HepG2 (cell line): ENCODE measurements at regions not wholly inside any gene's neighbourhood (a gene's known extent, or its start where the extent isn't known, plus 50 kb on each side); places are given as distances from the start of the nearest gene placed in this dataset.

ENCODE experiments used
- ATAC-seq: fragments of 200-7000 bp; cut with Tn5 transposase; 3 replicates; pipeline ENCODE4 v1.9.1; 2020; ENCODE audit warnings: mild to moderate bottlenecking, moderate library complexity
- BruUV-seq: library from RNA; stranded (reverse); fragments of 400-500 nt; replicated peaks from 2 replicates; lab custom pipeline; 2021; lab: Mats Ljungman, UMichigan
- CTCF ChIA-PET: fragments of 300-600 bp; formaldehyde crosslinking; extraction: SDS; loops from one replicate; lab custom pipeline; 2021; ENCODE audit warnings: low total read pairs, inconsistent platforms, low intra/inter-chr PET ratio; lab: Yijun Ruan, JAX
- POLR2A ChIA-PET: fragments of 350-600 bp; sonication (Branson Sonifier 250); formaldehyde crosslinking; loops from one replicate; lab custom pipeline; 2020; ENCODE audit warnings: antibody characterized with exemption, inconsistent platforms; lab: Yijun Ruan, JAX
- DNase-seq: peaks from one replicate; pipeline ENCODE4 v3.0.0-alpha.2; 2015; ENCODE audit warnings: low spot score
- FAIRE-seq: peaks from 3 replicates; lab custom pipeline; 2011; peaks lifted over from hg19 to GRCh38; lab: Jason Lieb, UNC
- H2AFZ ChIP-seq: one replicate; pipeline ENCODE4 v1.6.1; 2011; ENCODE audit warnings: low read length, inconsistent platforms
- H3K27ac ChIP-seq: fragments of 300-600 bp; 3 replicates; pipeline ENCODE4 v1.8.0; 2011; ENCODE audit warnings: mixed run types, mild to moderate bottlenecking, mixed read lengths, low read length, inconsistent platforms; ENCODE audit not compliant: insufficient read depth; ENCODE audit errors: extremely low read length
- H3K27me3 ChIP-seq, 2 experiments: fragments of 200-600 bp in 1 of 2; 2 replicates in 1 of 2; 3 replicates in 1 of 2; pipeline versions ENCODE4 v1.6.0 to v1.8.0; 2011; ENCODE audit warnings: low read length in 2 of 2, mild to moderate bottlenecking in 2 of 2, moderate library complexity in 2 of 2, inconsistent platforms in 1 of 2; ENCODE audit not compliant: insufficient read depth in 2 of 2, control insufficient read depth in 1 of 2
- H3K36me3 ChIP-seq, 2 experiments: fragments of 200-600 bp in 1 of 2; replicated peaks in 1 of 2; 2 replicates in 1 of 2; 3 replicates in 1 of 2; pipeline versions ENCODE4 v1.5.1 to v1.8.0; 2011; ENCODE audit warnings: low read length in 2 of 2, inconsistent platforms in 1 of 2; ENCODE audit not compliant: insufficient read depth in 2 of 2, control insufficient read depth in 1 of 2
- H3K4me1 ChIP-seq: 2 replicates; pipeline ENCODE4 v1.5.1; 2012; ENCODE audit warnings: low read length, inconsistent platforms; ENCODE audit not compliant: insufficient read depth
- H3K4me2 ChIP-seq: 2 replicates; pipeline ENCODE4 v1.6.0; 2011; ENCODE audit warnings: low read depth, low read length, inconsistent platforms
- H3K4me3 ChIP-seq, 3 experiments: fragments of 200-600 bp in 1 of 3; sonication (generic), shearing (Covaris generic) in 1 of 3; replicated peaks in 1 of 3; 2 replicates each; pipeline ENCODE4 v1.5.1; 2011 to 2016; ENCODE audit warnings: low read length in 3 of 3, inconsistent platforms in 2 of 3, low read depth in 2 of 3, mild to moderate bottlenecking in 2 of 3, control low read depth in 1 of 3, mixed read lengths in 1 of 3; ENCODE audit not compliant: insufficient read depth in 1 of 3
- H3K79me2 ChIP-seq: one replicate; pipeline ENCODE4 v1.6.1; 2011; ENCODE audit warnings: low read length, inconsistent platforms; ENCODE audit not compliant: insufficient read depth
- H3K9ac ChIP-seq: 2 replicates; pipeline ENCODE4 v1.6.0; 2011; ENCODE audit warnings: mild to moderate bottlenecking, low read depth, low read length, inconsistent platforms; ENCODE audit not compliant: insufficient read depth
- H3K9me3 ChIP-seq: 2 replicates; pipeline ENCODE4 v1.5.1; 2012; ENCODE audit warnings: mild to moderate bottlenecking, low read length
- H4K20me1 ChIP-seq: 2 replicates; pipeline ENCODE4 v1.6.0; 2011; ENCODE audit warnings: inconsistent platforms, mild to moderate bottlenecking, low read length, moderate library complexity; ENCODE audit not compliant: insufficient read depth
- NFIC ChIP-seq: IDR thresholded peaks from 2 replicates; pipeline ENCODE4 v1.6.1; 2012; ENCODE audit warnings: mild to moderate bottlenecking, low read length, inconsistent platforms
- PCBP2 ChIP-seq: fragments of 200-400 bp; formaldehyde crosslinking; optimal IDR thresholded peaks from 2 replicates; pipeline ENCODE3; 2018; ENCODE audit warnings: low read length, low read depth; ENCODE audit not compliant: poor library complexity, severe bottlenecking
- PITX1 ChIP-seq: sonication (generic); formaldehyde crosslinking; IDR thresholded peaks from 2 replicates; pipeline ENCODE4 v1.5.1; 2020; ENCODE audit warnings: mild to moderate bottlenecking, missing genetic modification reagents
- YEATS4 ChIP-seq: sonication (generic); formaldehyde crosslinking; IDR thresholded peaks from 2 replicates; pipeline ENCODE4 v1.4.0; 2020; ENCODE audit warnings: missing genetic modification reagents, borderline replicate concordance
- ZBTB14 ChIP-seq: sonication (generic); formaldehyde crosslinking; IDR thresholded peaks from 2 replicates; pipeline ENCODE4 v1.4.0; 2020; ENCODE audit warnings: missing genetic modification reagents
- ZNF260 ChIP-seq: sonication (generic); formaldehyde crosslinking; IDR thresholded peaks from 2 replicates; pipeline ENCODE4 v1.4.0; 2020; ENCODE audit warnings: missing genetic modification reagents, low read depth, mild to moderate bottlenecking, borderline replicate concordance
- ZNF556 ChIP-seq: sonication (generic); formaldehyde crosslinking; IDR thresholded peaks from 2 replicates; pipeline ENCODE4 v1.4.0; 2020; ENCODE audit warnings: mild to moderate bottlenecking, missing genetic modification reagents, borderline replicate concordance
- ZNF563 ChIP-seq: sonication (generic); formaldehyde crosslinking; IDR thresholded peaks from 2 replicates; pipeline ENCODE4 v1.8.0; 2022; ENCODE audit warnings: mild to moderate bottlenecking, moderate library complexity, missing genetic modification reagents
- WGBS: methylation state at CpG from one replicate; pipeline ENCODE4 v1.1.6; 2017; ENCODE audit warnings: low lambda C conversion rate; 5-methylcytosine and 5-hydroxymethylcytosine counted together
- in situ Hi-C: cut with HindIII; loops from 2 replicates; pipeline ENCODE4 v1.10.0; 2017; ENCODE audit warnings: low pct_unique_long_range_greater_than_20kb; ENCODE audit not compliant: extremely low pct_ligation_motif_present
- intact Hi-C: fragments of 100-400 bp; cut with micrococcal nuclease; formaldehyde crosslinking; loops from one replicate; pipeline ENCODE4 v1.10.0; 2022; ENCODE audit not compliant: unreplicated experiment
- TF ChIP-seq, protein P1 (sequence below): sonication (generic); formaldehyde crosslinking; IDR thresholded peaks from 2 replicates; pipeline ENCODE4 v1.4.0; 2020; ENCODE audit warnings: low read depth, missing genetic modification reagents
- TF ChIP-seq, protein P2 (sequence below): sonication (generic); formaldehyde crosslinking; IDR thresholded peaks from 2 replicates; pipeline ENCODE4 v1.8.0; 2022; ENCODE audit warnings: missing genetic modification reagents, mild to moderate bottlenecking, moderate library complexity, borderline replicate concordance
- TF ChIP-seq, protein P3 (sequence below): sonication (generic); formaldehyde crosslinking; IDR thresholded peaks from 2 replicates; pipeline ENCODE4 v1.4.0; 2020; ENCODE audit warnings: missing genetic modification reagents
- TF ChIP-seq, protein P4 (sequence below): sonication (generic); formaldehyde crosslinking; IDR thresholded peaks from 2 replicates; pipeline ENCODE4 v1.5.0; 2020; ENCODE audit warnings: mild to moderate bottlenecking, missing genetic modification reagents

DNA sequence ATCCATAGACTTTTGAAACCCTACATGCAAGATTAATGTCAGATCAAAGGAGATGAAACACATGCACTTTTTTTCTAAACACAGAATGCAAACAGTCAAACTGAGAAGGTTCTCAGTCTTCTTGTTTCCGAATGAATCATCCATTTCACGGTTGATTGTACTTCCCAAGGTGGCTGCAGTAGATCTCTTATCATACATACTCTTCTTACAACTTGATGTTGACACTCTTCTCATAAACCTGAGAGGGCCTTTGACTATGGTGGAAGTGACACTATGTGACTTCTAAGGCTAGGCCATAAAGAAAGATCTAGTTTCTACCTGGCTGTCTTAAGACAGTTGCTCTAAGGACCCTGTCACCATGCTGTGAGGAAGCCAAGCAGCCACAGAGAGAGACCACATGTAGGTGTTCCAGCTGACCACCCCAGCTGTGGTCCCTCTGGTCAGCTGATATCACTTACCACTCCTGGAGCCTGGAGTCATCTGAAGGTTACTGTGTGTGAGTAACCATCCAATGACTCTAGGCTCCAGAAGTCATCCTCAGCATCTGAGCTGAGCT lies 67.2 kb upstream of the HMGA2 start:
- Histone ChIP-seq H3K36me3 (no peaks in the 10 kb centered on the region), H3K9ac (no peak overlapping the region), H4K20me1 (no peaks in the 10 kb centered on the region), H3K4me3 (no peak overlapping the region), H3K27me3 (peaks cover 0 to 41% of the 10 kb centered on the region in 2 experiments; a peak in 3 of 5 replicates), H3K9me3 (no peaks in the 10 kb centered on the region), H3K27ac (no peak overlapping the region), H3K4me2 (no peak overlapping the region), H3K4me1 (no peaks in the 10 kb centered on the region), H2AFZ (no peak overlapping the region), H3K79me2 (no peaks in the 10 kb centered on the region)
- TF ChIP-seq PITX1 (CRISPR knock-in tag): no peak
- TF ChIP-seq ZNF260: no peak
- TF ChIP-seq, protein P1, sequence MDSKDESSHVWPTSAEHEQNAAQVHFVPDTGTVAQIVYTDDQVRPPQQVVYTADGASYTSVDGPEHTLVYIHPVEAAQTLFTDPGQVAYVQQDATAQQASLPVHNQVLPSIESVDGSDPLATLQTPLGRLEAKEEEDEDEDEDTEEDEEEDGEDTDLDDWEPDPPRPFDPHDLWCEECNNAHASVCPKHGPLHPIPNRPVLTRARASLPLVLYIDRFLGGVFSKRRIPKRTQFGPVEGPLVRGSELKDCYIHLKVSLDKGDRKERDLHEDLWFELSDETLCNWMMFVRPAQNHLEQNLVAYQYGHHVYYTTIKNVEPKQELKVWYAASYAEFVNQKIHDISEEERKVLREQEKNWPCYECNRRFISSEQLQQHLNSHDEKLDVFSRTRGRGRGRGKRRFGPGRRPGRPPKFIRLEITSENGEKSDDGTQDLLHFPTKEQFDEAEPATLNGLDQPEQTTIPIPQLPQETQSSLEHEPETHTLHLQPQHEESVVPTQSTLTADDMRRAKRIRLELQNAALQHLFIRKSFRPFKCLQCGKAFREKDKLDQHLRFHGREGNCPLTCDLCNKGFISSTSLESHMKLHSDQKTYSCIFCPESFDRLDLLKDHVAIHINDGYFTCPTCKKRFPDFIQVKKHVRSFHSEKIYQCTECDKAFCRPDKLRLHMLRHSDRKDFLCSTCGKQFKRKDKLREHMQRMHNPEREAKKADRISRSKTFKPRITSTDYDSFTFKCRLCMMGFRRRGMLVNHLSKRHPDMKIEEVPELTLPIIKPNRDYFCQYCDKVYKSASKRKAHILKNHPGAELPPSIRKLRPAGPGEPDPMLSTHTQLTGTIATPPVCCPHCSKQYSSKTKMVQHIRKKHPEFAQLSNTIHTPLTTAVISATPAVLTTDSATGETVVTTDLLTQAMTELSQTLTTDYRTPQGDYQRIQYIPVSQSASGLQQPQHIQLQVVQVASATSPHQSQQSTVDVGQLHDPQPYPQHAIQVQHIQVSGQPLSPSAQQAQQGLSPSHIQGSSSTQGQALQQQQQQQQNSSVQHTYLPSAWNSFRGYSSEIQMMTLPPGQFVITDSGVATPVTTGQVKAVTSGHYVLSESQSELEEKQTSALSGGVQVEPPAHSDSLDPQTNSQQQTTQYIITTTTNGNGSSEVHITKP (CRISPR knock-in tag): no peak
- no peak for TF ChIP-seq YEATS4 (CRISPR knock-in tag)
- TF ChIP-seq NFIC: no peak
- TF ChIP-seq, protein P2, sequence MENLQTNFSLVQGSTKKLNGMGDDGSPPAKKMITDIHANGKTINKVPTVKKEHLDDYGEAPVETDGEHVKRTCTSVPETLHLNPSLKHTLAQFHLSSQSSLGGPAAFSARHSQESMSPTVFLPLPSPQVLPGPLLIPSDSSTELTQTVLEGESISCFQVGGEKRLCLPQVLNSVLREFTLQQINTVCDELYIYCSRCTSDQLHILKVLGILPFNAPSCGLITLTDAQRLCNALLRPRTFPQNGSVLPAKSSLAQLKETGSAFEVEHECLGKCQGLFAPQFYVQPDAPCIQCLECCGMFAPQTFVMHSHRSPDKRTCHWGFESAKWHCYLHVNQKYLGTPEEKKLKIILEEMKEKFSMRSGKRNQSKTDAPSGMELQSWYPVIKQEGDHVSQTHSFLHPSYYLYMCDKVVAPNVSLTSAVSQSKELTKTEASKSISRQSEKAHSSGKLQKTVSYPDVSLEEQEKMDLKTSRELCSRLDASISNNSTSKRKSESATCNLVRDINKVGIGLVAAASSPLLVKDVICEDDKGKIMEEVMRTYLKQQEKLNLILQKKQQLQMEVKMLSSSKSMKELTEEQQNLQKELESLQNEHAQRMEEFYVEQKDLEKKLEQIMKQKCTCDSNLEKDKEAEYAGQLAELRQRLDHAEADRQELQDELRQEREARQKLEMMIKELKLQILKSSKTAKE: no peak
- no peak for TF ChIP-seq PCBP2
- TF ChIP-seq, protein P3, sequence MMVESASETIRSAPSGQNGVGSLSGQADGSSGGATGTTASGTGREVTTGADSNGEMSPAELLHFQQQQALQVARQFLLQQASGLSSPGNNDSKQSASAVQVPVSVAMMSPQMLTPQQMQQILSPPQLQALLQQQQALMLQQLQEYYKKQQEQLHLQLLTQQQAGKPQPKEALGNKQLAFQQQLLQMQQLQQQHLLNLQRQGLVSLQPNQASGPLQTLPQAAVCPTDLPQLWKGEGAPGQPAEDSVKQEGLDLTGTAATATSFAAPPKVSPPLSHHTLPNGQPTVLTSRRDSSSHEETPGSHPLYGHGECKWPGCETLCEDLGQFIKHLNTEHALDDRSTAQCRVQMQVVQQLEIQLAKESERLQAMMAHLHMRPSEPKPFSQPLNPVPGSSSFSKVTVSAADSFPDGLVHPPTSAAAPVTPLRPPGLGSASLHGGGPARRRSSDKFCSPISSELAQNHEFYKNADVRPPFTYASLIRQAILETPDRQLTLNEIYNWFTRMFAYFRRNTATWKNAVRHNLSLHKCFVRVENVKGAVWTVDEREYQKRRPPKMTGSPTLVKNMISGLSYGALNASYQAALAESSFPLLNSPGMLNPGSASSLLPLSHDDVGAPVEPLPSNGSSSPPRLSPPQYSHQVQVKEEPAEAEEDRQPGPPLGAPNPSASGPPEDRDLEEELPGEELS (CRISPR knock-in tag): no peak
- TF ChIP-seq ZNF563: no peak
- no peak for TF ChIP-seq ZNF556 (CRISPR knock-in tag)
- no peak for TF ChIP-seq ZBTB14 (CRISPR knock-in tag)
- TF ChIP-seq, protein P4, sequence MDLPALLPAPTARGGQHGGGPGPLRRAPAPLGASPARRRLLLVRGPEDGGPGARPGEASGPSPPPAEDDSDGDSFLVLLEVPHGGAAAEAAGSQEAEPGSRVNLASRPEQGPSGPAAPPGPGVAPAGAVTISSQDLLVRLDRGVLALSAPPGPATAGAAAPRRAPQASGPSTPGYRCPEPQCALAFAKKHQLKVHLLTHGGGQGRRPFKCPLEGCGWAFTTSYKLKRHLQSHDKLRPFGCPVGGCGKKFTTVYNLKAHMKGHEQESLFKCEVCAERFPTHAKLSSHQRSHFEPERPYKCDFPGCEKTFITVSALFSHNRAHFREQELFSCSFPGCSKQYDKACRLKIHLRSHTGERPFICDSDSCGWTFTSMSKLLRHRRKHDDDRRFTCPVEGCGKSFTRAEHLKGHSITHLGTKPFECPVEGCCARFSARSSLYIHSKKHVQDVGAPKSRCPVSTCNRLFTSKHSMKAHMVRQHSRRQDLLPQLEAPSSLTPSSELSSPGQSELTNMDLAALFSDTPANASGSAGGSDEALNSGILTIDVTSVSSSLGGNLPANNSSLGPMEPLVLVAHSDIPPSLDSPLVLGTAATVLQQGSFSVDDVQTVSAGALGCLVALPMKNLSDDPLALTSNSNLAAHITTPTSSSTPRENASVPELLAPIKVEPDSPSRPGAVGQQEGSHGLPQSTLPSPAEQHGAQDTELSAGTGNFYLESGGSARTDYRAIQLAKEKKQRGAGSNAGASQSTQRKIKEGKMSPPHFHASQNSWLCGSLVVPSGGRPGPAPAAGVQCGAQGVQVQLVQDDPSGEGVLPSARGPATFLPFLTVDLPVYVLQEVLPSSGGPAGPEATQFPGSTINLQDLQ: no peak
- ChIA-PET POLR2A (no interaction called here), CTCF (no interaction called here)
- intact Hi-C loops: no loop called here
- in situ Hi-C loops: no loop called here
- no TSS peak for BruUV-seq
- no peak for DNase-seq
- WGBS: 2% methylated on average over 2 of the region's 2 CpGs
- no peak for ATAC-seq
- FAIRE-seq: no peak
